Fibroblast of pulmonary artery (primary cell): ENCODE measurements at regions not wholly inside any gene's neighbourhood (a gene's known extent, or its start where the extent isn't known, plus 50 kb on each side); places are given as distances from the start of the nearest gene placed in this dataset.
A peak's percentile ranks its signal among the peaks of the same experiment; 100 is the strongest.

Experiments
- DNase-seq: peaks from one replicate; pipeline ENCODE4 v3.0.0-alpha.2; 2010; ENCODE audit warnings: low read depth
- H3K4me3 ChIP-seq: replicated peaks from 2 replicates; pipeline ENCODE4 v1.5.1; 2011; ENCODE audit warnings: low read depth, mild to moderate bottlenecking, control low read depth, low read length, moderate library complexity
- CTCF ChIP-seq: IDR thresholded peaks from 2 replicates; pipeline ENCODE4 v1.5.1; 2011; ENCODE audit warnings: mild to moderate bottlenecking, control low read depth, low read length, inconsistent platforms; ENCODE audit errors: missing control alignments

- no peak for DNase-seq
- no peak for TF ChIP-seq CTCF
- H3K4me3 ChIP-seq: no peak overlapping the region
Observed at GRCh38 chr5:38207343-38207742, 51.0 kb upstream of the EGFLAM start.

- TF ChIP-seq CTCF: no peak
- H3K4me3 ChIP-seq: no peak overlapping the region
- DNase-seq: no peak
Observed at GRCh38 chr5:38202741-38203140, 55.6 kb upstream of the EGFLAM start.

- DNase-seq: no peak
- no peak for TF ChIP-seq CTCF
Observed at GRCh38 chr5:38200872-38201557, 57.3 kb upstream of the EGFLAM start.

GRCh38 chr5:38197118-38197517, 61.2 kb upstream of the EGFLAM start:
- no peak for TF ChIP-seq CTCF
- DNase-seq: no peak
- H3K4me3 ChIP-seq: no peak overlapping the region

More at GRCh38 chr5:38200872-38201557, 57.3 kb upstream of the EGFLAM start:
- no peak overlapping the region for H3K4me3 ChIP-seq

- H3K4me3 ChIP-seq: no peak overlapping the region
- TF ChIP-seq CTCF: peak; percentile 92
- DNase-seq: peak; percentile 74
Observed at GRCh38 chr5:38193015-38193581, 65.3 kb upstream of the EGFLAM start.

GRCh38 chr5:38191693-38192092, 66.7 kb upstream of the EGFLAM start:
- no peak for DNase-seq
- no peak overlapping the region for H3K4me3 ChIP-seq
- TF ChIP-seq CTCF: no peak

GRCh38 chr5:38190111-38190510, 68.2 kb upstream of the EGFLAM start:
- H3K4me3 ChIP-seq: no peak overlapping the region
- TF ChIP-seq CTCF: no peak
- no peak for DNase-seq
